ENCODE measurements at regions not wholly inside any gene's neighbourhood (a gene's known extent, or its start where the extent isn't known, plus 50 kb on each side); places are given as distances from the start of the nearest gene placed in this dataset.

GRCh38 chr6:11930240-11930639, 81.9 kb upstream of the HIVEP1 start:
- Histone ChIP-seq H3K4me1 (ENCODE audit: insufficient read depth, low read length) (no peaks in the 10 kb centered on the region), H3K9me3 (ENCODE audit: low read depth, low read length) (no peaks in the 10 kb centered on the region), H3K27ac (ENCODE audit: low read depth, low read length) (no peak overlapping the region), H3K27me3 (ENCODE audit: insufficient read depth, low read length) (no peaks in the 10 kb centered on the region), H3K4me2 (ENCODE audit: insufficient read depth, low read length) (no peak overlapping the region), H4K20me1 (ENCODE audit: insufficient read depth, low read length) (no peaks in the 10 kb centered on the region), H3K4me3 (ENCODE audit: insufficient read depth, low read length) (no peak overlapping the region), H3K36me3 (ENCODE audit: insufficient read depth, low read length) (no peaks in the 10 kb centered on the region), H2AFZ (ENCODE audit: low read length) (no peak overlapping the region), H3K79me2 (ENCODE audit: insufficient read depth, low read length) (no peaks in the 10 kb centered on the region)
- DNase-seq (ENCODE audit: insufficient read length, low spot score, missing footprints), result no peak
- no peak for TF ChIP-seq CTCF (IDR thresholded peaks at IDR 0.05; ENCODE audit: extremely low read depth, low read depth, low read length)

- no peak for DNase-seq (ENCODE audit: insufficient read length, low spot score, missing footprints)
- no peak for TF ChIP-seq CTCF (IDR thresholded peaks at IDR 0.05; ENCODE audit: extremely low read depth, low read depth, low read length)
These were observed 82.8 kb upstream of the HIVEP1 start for GRCh38 chr6:11929241-11929835.

GRCh38 chr6:11926594-11927407, 85.3 kb upstream of the HIVEP1 start:
- H3K4me2 ChIP-seq (ENCODE audit: insufficient read depth, low read length), result no peak overlapping the region
- H3K4me1 ChIP-seq (ENCODE audit: insufficient read depth, low read length), result peaks cover under 1% of the 10 kb centered on the region
- no peaks in the 10 kb centered on the region for H3K79me2 ChIP-seq (ENCODE audit: insufficient read depth, low read length)
- no peak for DNase-seq (ENCODE audit: insufficient read length, low spot score, missing footprints)
- H3K27ac ChIP-seq (ENCODE audit: low read depth, low read length), result no peak overlapping the region
- H2AFZ ChIP-seq (ENCODE audit: low read length), result no peak overlapping the region
- TF ChIP-seq CTCF (IDR thresholded peaks at IDR 0.05; ENCODE audit: extremely low read depth, low read depth, low read length), result no peak
- no peaks in the 10 kb centered on the region for H3K9me3 ChIP-seq (ENCODE audit: low read depth, low read length)
- H3K4me3 ChIP-seq (ENCODE audit: insufficient read depth, low read length), result no peak overlapping the region
- no peaks in the 10 kb centered on the region for H3K27me3 ChIP-seq (ENCODE audit: insufficient read depth, low read length)
- H4K20me1 ChIP-seq (ENCODE audit: insufficient read depth, low read length), result no peaks in the 10 kb centered on the region
- no peaks in the 10 kb centered on the region for H3K36me3 ChIP-seq (ENCODE audit: insufficient read depth, low read length)

More at GRCh38 chr6:11929241-11929835, 82.8 kb upstream of the HIVEP1 start:
- H3K27ac ChIP-seq (ENCODE audit: low read depth, low read length), result no peak overlapping the region
- H3K36me3 ChIP-seq (ENCODE audit: insufficient read depth, low read length), result no peaks in the 10 kb centered on the region
- no peak overlapping the region for H3K4me3 ChIP-seq (ENCODE audit: insufficient read depth, low read length)
- H3K4me2 ChIP-seq (ENCODE audit: insufficient read depth, low read length), result no peak overlapping the region
- H3K9me3 ChIP-seq (ENCODE audit: low read depth, low read length), result no peaks in the 10 kb centered on the region
- no peaks in the 10 kb centered on the region for H4K20me1 ChIP-seq (ENCODE audit: insufficient read depth, low read length)
- no peak overlapping the region for H2AFZ ChIP-seq (ENCODE audit: low read length)
- no peaks in the 10 kb centered on the region for H3K79me2 ChIP-seq (ENCODE audit: insufficient read depth, low read length)
- no peaks in the 10 kb centered on the region for H3K4me1 ChIP-seq (ENCODE audit: insufficient read depth, low read length)
- no peaks in the 10 kb centered on the region for H3K27me3 ChIP-seq (ENCODE audit: insufficient read depth, low read length)

GRCh38 chr6:11925805-11926204, 86.3 kb upstream of the HIVEP1 start:
- no peak overlapping the region for H3K4me3 ChIP-seq (ENCODE audit: insufficient read depth, low read length)
- H3K36me3 ChIP-seq (ENCODE audit: insufficient read depth, low read length), result no peaks in the 10 kb centered on the region
- H3K27ac ChIP-seq (ENCODE audit: low read depth, low read length), result no peak overlapping the region
- no peak for DNase-seq (ENCODE audit: insufficient read length, low spot score, missing footprints)
- H3K9me3 ChIP-seq (ENCODE audit: low read depth, low read length), result no peaks in the 10 kb centered on the region
- no peak for TF ChIP-seq CTCF (IDR thresholded peaks at IDR 0.05; ENCODE audit: extremely low read depth, low read depth, low read length)
- H3K27me3 ChIP-seq (ENCODE audit: insufficient read depth, low read length), result no peaks in the 10 kb centered on the region
- peaks cover 11% of the 10 kb centered on the region for H3K4me1 ChIP-seq (ENCODE audit: insufficient read depth, low read length)
- no peaks in the 10 kb centered on the region for H4K20me1 ChIP-seq (ENCODE audit: insufficient read depth, low read length)
- H3K4me2 ChIP-seq (ENCODE audit: insufficient read depth, low read length), result no peak overlapping the region
- H3K79me2 ChIP-seq (ENCODE audit: insufficient read depth, low read length), result no peaks in the 10 kb centered on the region
- H2AFZ ChIP-seq (ENCODE audit: low read length), result no peak overlapping the region
